CD4-positive, alpha-beta T cell treated with Interleukin-4 for 1 hour (primary cell): ENCODE measurements at regions not wholly inside any gene's neighbourhood (a gene's known extent, or its start where the extent isn't known, plus 50 kb on each side); places are given as distances from the start of the nearest gene placed in this dataset.
A peak's percentile ranks its signal among the peaks of the same experiment; 100 is the strongest.
"Not testable (repeated sequence)": the region's sequence is repeated elsewhere in the genome, so short reads cannot be mapped to it uniquely, and the experiment has no call there.

Source experiments
- DNase-seq, 2 donors: peaks; one replicate each; pipeline ENCODE4 v3.0.0-alpha.2; 2020 to 2022

DNA sequence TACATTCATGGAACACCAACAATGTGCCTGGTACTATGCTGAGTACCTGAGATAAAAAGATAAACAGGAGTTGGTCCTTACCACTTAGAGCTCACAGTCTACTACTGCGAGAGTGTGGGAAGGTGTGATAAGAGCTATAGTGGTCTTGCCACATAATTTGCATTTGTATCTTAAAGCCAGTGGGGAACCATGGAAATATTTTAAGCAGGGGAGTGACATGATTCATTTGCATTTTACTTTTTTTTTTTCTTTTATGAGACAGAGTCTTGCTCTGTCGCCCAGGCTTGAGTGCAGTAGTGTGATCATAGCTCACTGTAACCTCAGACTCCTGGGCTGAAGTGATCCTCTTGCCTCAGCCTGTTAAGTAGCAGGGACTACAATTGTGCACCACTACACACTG, 53.6 kb downstream of the SRGAP2 start:
- not testable (repeated sequence) for DNase-seq

GRCh38 chr1:206261473-206261872, 58.1 kb downstream of the SRGAP2 start:
- DNase-seq, result not testable (repeated sequence)

DNA sequence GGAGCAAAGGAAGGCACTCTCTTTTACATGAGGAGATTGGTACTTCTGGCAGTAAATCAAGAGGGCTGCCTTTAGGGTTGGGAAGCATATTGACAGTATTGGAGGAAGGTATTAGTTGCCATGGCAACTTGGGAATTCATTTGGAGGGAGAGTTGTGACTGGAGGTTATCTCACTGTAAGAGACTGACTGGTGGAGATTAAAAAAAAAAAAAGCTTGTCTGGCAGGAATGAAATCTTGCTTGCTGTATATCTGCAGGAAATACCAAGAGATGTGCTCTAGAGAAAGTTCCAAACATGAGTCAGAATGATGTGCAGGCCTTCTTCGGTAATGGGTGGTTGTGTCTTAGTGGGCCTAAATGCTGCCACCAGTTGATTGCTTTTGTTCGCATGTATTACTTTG, 59.1 kb downstream of the SRGAP2 start:
- not testable (repeated sequence) for DNase-seq

DNA sequence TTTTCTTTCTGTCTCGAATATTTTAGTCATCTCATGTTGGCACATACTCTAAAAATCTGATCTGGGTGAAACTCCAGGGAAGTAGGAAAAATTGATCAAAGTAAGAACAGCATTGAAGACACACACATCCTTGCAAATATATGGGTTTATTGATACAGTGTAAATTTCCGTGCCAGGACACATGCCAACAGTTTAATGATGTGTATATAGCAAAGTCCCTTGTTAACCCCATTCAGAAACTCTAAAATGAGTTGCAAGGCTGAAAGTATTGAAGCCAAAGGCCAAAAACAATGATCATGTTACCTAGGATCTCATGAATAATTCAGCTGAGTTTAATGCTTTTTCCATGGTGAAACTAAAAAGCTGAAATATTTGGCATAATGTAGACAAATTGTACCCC, 61.6 kb downstream of the SRGAP2 start:
- DNase-seq, result not testable (repeated sequence)

DNA sequence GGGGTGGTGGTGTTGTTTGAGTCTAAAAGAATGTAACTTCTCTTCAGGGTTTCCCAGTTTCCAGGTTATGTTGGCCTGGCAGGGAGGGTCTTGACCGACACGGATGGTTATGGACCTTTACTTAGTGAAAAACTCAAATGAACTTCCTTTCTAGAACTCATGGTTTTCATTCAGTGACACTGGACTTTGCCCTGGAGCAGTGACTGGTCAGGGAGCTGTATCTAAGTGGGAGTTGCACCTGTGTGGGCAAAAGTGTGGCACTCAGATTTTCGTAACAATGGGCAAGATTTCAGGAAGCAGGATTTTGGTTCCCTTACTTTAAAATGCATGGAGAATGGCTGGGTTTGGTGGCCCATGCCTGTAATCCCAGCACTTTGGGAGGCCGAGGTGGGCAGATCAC, 67.8 kb downstream of the SRGAP2 start:
- DNase-seq, result not testable (repeated sequence)

DNA sequence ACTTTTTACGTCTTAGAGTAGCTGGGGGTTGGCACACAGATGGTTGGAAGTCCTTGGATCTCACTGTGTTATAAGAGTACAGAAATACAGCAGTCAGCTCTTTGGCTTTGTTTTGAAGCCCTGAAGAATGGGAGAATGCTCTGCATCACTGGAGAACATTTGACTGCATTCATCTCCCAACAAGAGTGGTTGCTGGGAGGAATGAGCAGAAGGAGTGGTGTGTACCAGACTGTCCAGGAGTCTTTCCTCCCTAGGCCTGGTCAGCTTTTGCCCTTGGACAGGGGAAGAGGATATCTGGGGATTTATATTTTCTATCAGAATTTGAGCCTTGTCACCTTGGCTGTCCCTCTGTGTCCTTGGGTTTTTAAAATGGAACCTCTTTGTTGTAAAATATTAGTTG, 69.8 kb downstream of the SRGAP2 start:
- not testable (repeated sequence) for DNase-seq

GRCh38 chr1:206276143-206276542, 72.8 kb downstream of the SRGAP2 start:
- DNase-seq, result not testable (repeated sequence)

- DNase-seq, result peak in 1 of 2 donors; percentile 16
Observed at GRCh38 chr1:206278683-206279082, 75.3 kb downstream of the SRGAP2 start.

- DNase-seq, result not testable (repeated sequence)
Observed at GRCh38 chr1:206280683-206281082, 77.3 kb downstream of the SRGAP2 start.

DNA sequence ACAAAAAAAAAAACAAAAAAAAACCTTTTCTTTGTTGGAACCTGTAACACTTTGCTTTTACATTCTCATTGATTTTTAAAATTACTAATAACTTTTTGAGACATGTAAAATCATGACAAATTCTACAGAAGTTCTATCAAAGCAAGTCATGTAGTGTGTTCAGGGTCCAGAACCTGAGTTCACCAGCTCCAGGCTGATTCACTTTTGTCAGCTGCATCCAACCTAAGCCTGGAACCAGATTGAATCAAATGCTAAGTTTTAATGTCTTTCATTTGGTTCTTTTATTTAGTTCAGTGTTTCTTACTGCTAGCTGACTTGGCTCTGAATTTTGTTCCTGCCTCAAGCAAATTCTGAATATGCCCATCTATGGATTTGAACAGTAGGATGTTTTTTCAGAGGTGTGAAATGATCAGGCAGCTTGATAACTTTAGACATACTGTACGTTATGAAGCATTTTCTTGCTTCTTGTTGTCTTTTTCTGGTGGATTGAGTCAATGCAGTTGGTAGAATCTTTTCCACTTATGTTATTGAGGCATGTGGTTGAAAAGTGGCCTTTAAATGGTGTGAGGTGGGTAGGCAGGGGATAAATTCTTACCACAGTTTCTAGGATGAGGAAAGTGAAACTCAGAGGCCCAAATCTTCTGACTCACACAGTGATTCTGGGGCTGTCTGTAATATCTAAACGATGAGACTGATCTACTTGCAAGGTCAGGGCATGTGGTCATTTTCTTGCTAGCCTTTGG, 78.7 kb downstream of the SRGAP2 start:
- not testable (repeated sequence) for DNase-seq

GRCh38 chr1:206285024-206285960, 82.0 kb downstream of the SRGAP2 start:
- DNase-seq, result not testable (repeated sequence)

GRCh38 chr1:206287759-206288158, 84.4 kb downstream of the SRGAP2 start:
- not testable (repeated sequence) for DNase-seq

GRCh38 chr1:206288453-206288852, 85.1 kb downstream of the SRGAP2 start:
- DNase-seq, result not testable (repeated sequence)

DNA sequence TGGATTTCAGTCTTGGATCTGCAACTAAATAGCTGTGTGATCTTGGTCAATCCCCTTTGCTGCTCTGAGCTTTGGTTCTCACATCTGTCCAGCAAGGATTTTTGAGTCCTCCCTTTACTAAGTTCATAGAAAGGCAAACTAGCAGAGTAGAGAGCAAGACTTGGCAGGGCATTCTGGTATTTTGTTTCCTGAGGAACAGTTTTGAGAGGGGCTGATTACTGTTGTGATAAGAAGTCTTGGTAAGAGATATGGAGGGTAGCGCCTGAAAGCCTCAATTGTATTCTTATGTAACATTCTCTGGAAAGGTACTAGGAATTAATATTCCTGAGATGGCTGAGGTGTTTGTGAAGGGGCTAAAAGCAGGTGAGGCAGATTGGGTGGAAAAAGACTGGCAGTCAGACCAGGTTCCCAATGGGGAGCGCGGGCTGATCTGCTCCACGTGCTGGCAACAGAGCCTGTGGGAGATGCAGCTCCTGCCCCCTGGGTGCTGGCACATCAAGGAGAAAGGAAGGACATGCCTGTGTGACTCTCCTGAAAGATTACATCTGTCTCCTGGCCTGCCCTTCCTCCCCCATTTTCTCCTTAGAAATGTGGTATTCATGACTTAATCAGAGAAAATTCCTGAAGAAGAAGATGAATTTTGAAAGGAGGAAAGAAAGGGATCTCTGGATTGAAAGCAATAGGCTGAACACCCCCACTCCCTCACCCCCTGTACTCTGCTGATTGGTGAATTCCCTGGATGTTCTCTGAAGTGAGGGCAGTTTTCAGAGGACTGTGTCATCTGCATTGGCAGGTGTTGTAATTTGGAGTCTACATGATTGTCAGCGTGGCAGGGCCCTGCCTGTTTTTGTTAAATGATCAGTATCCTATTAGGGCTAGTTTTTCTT, 94.0 kb downstream of the SRGAP2 start:
- not testable (repeated sequence) for DNase-seq

- not testable (repeated sequence) for DNase-seq
Observed at GRCh38 chr1:206298032-206298392, 94.7 kb downstream of the SRGAP2 start.

DNA sequence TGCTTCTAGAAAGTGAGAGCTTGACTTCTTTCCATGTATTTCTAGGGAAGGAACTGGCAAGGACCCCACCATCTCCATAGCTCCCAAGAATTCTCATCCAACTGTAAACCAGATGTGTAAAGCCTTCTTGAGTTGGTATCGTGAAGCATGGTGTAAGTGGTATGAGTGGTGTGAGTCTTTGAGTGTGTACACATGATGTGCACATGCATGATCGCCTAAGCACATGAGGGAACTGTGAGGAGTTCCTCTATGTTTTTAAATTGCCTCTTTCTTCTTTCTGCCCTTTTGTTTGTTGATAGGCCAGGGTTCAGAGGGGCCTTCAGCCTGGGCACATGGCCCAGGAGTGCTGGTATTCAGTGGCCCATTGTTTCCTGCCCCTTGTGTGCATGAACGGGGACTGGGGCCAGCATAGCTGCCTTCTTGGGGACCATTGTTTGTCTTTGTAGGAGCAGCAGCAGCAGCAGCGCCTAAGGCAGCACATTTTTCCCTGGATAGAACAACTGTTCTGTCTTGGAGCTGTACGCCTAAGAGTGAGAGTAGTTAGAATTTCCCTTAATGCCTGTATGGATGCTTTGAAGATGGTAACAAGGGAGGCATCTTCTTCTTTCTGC, 95.9 kb downstream of the SRGAP2 start:
- not testable (repeated sequence) for DNase-seq

GRCh38 chr1:206299942-206300341, 96.6 kb downstream of the SRGAP2 start:
- DNase-seq, result not testable (repeated sequence)

DNA sequence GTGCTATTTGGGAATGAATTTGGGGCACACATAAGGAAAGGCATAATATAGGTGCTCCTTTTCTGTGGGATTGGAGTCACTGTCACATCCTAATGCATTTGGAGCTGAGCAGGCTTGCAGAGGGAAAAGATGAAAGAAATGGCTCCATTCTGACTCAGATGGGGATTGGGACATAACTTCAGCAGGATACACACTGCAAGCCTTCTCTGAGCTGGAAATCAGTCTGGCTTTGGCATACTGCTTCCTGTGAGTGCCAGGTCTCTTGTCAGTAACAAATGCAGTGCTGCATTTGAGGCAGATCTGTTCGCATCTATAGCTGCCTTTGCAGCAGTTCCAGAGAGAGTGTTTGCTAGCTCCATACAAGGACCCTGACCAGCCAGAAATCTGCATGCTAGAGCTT, 98.7 kb downstream of the SRGAP2 start:
- not testable (repeated sequence) for DNase-seq

GRCh38 chr1:206307442-206307841, 104.1 kb downstream of the SRGAP2 start:
- DNase-seq, result not testable (repeated sequence)

DNA sequence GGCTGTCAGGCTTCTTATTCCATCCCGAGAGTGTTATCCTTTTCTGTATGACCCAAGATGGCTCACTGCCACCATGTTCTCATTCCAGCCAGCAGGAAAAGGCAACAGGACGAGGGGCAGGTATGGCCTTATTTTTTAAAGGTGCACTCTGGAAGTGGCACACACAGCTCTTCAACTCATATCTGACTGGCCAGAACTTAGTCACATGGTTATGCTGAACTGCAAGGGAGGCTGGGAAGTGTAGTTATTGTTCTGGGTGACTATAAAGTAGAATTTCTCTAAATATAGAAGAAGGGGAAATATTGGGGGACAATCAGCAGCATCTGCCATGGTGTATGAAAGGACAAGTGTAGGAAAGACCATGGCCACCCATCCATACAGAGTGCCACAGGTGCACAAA, 107.6 kb downstream of the SRGAP2 start:
- DNase-seq, result not testable (repeated sequence)

- not testable (repeated sequence) for DNase-seq
Observed at GRCh38 chr1:206311611-206312273, 108.4 kb downstream of the SRGAP2 start.

GRCh38 chr1:206312274-206312665, 108.9 kb downstream of the SRGAP2 start:
- not testable (repeated sequence) for DNase-seq
